ENCODE measurements at regions not wholly inside any gene's neighbourhood (a gene's known extent, or its start where the extent isn't known, plus 50 kb on each side); places are given as distances from the start of the nearest gene placed in this dataset.

- no peak overlapping the region for H2BK5ac ChIP-seq (ENCODE audit: low read depth, low read length, poor library complexity, severe bottlenecking)
- H2BK12ac ChIP-seq (ENCODE audit: low read length in 2 of 2): no peak overlapping the region
- H3K36me3 ChIP-seq (ENCODE audit: control insufficient read depth in 1 of 2, insufficient read depth in 2 of 2, low read depth in 1 of 2, low read length in 2 of 2): no peaks in the 10 kb centered on the region
- no peaks in the 10 kb centered on the region for H3K9me3 ChIP-seq (ENCODE audit: control insufficient read depth, low read length)
- no peak overlapping the region for H2BK15ac ChIP-seq (ENCODE audit: low read depth, poor library complexity, severe bottlenecking)
- no peaks in the 10 kb centered on the region for H3K4me1 ChIP-seq (ENCODE audit: control insufficient read depth, insufficient read depth, low read depth, low read length)
- H3K4me3 ChIP-seq (ENCODE audit: insufficient read depth in 1 of 2, low read depth in 1 of 2, low read length in 2 of 2): no peak overlapping the region
- H2BK120ac ChIP-seq (ENCODE audit: low read depth, low read length): no peak overlapping the region
- H3K18ac ChIP-seq (ENCODE audit: low read depth in 1 of 2, low read length in 2 of 2): no peak overlapping the region
- no peak overlapping the region for H3K14ac ChIP-seq (ENCODE audit: low read length in 2 of 2)
- H3K4ac ChIP-seq (ENCODE audit: low read depth in 1 of 2, low read length in 2 of 2): no peak overlapping the region
- no peak overlapping the region for H4K91ac ChIP-seq (ENCODE audit: low read length)
- H3K79me1 ChIP-seq (replicated peaks; ENCODE audit: low read length, poor library complexity, severe bottlenecking): no peaks in the 10 kb centered on the region
- no peak overlapping the region for H3K4me2 ChIP-seq (ENCODE audit: low read length, poor library complexity, severe bottlenecking)
- WGBS: 33% methylated on average over 1 of the region's 1 CpG
- no peak overlapping the region for H3K23ac ChIP-seq (ENCODE audit: low read length in 2 of 2)
- H3K27ac ChIP-seq (ENCODE audit: low read length, poor library complexity, severe bottlenecking): no peak overlapping the region
- H3K27me3 ChIP-seq (ENCODE audit: control insufficient read depth in 1 of 2, insufficient read depth in 1 of 2, low read length in 2 of 2): no peaks in the 10 kb centered on the region
- H2AK5ac ChIP-seq (ENCODE audit: low read length, severe bottlenecking): no peak overlapping the region
- no peak for DNase-seq
- H3K9ac ChIP-seq (ENCODE audit: low read length): no peak overlapping the region
- H2AFZ ChIP-seq (ENCODE audit: low read depth, low read length): no peak overlapping the region
- H4K8ac ChIP-seq (ENCODE audit: low read length): no peak overlapping the region
Measured at GRCh38 chr1:166573199-166573598, 266.1 kb upstream of the POGK start.

- Histone ChIP-seq H2AK5ac (ENCODE audit: low read length, severe bottlenecking) (no peak overlapping the region), H3K14ac (ENCODE audit: low read length in 2 of 2) (no peak overlapping the region), H3K27me3 (ENCODE audit: control insufficient read depth in 1 of 2, insufficient read depth in 1 of 2, low read length in 2 of 2) (no peaks in the 10 kb centered on the region), H2BK5ac (ENCODE audit: low read depth, low read length, poor library complexity, severe bottlenecking) (no peak overlapping the region), H3K4me3 (ENCODE audit: insufficient read depth in 1 of 2, low read depth in 1 of 2, low read length in 2 of 2) (no peak overlapping the region), H2BK120ac (ENCODE audit: low read depth, low read length) (no peak overlapping the region), H3K79me1 (replicated peaks; ENCODE audit: low read length, poor library complexity, severe bottlenecking) (no peaks in the 10 kb centered on the region), H3K9me3 (ENCODE audit: control insufficient read depth, low read length) (no peaks in the 10 kb centered on the region), H2BK12ac (ENCODE audit: low read length in 2 of 2) (no peak overlapping the region), H3K27ac (ENCODE audit: low read length, poor library complexity, severe bottlenecking) (no peak overlapping the region), H3K4me1 (ENCODE audit: control insufficient read depth, insufficient read depth, low read depth, low read length) (no peaks in the 10 kb centered on the region), H2BK15ac (ENCODE audit: low read depth, poor library complexity, severe bottlenecking) (no peak overlapping the region), H2AFZ (ENCODE audit: low read depth, low read length) (no peak overlapping the region), H3K4me2 (ENCODE audit: low read length, poor library complexity, severe bottlenecking) (no peak overlapping the region), H4K91ac (ENCODE audit: low read length) (no peak overlapping the region), H3K18ac (ENCODE audit: low read depth in 1 of 2, low read length in 2 of 2) (no peak overlapping the region), H3K9ac (ENCODE audit: low read length) (no peak overlapping the region), H3K4ac (ENCODE audit: low read depth in 1 of 2, low read length in 2 of 2) (no peak overlapping the region), H3K36me3 (ENCODE audit: control insufficient read depth in 1 of 2, insufficient read depth in 2 of 2, low read depth in 1 of 2, low read length in 2 of 2) (no peaks in the 10 kb centered on the region), H4K8ac (ENCODE audit: low read length) (no peak overlapping the region), H3K23ac (ENCODE audit: low read length in 2 of 2) (no peak overlapping the region)
- no peak for DNase-seq
- WGBS: 83% methylated on average over 6 of the region's 7 CpGs
Measured at GRCh38 chr1:166579557-166580501, 259.4 kb upstream of the POGK start.

- no peak overlapping the region for H2BK12ac ChIP-seq (ENCODE audit: low read length in 2 of 2)
- H3K4me2 ChIP-seq (ENCODE audit: low read length, poor library complexity, severe bottlenecking): no peak overlapping the region
- no peak overlapping the region for H3K14ac ChIP-seq (ENCODE audit: low read length in 2 of 2)
- no peak overlapping the region for H2AK5ac ChIP-seq (ENCODE audit: low read length, severe bottlenecking)
- no peak overlapping the region for H2BK5ac ChIP-seq (ENCODE audit: low read depth, low read length, poor library complexity, severe bottlenecking)
- H3K36me3 ChIP-seq (ENCODE audit: control insufficient read depth in 1 of 2, insufficient read depth in 2 of 2, low read depth in 1 of 2, low read length in 2 of 2): no peaks in the 10 kb centered on the region
- H3K27me3 ChIP-seq (ENCODE audit: control insufficient read depth in 1 of 2, insufficient read depth in 1 of 2, low read length in 2 of 2): no peaks in the 10 kb centered on the region
- H2BK15ac ChIP-seq (ENCODE audit: low read depth, poor library complexity, severe bottlenecking): no peak overlapping the region
- no peak overlapping the region for H3K18ac ChIP-seq (ENCODE audit: low read depth in 1 of 2, low read length in 2 of 2)
- H3K79me1 ChIP-seq (replicated peaks; ENCODE audit: low read length, poor library complexity, severe bottlenecking): no peaks in the 10 kb centered on the region
- H3K4ac ChIP-seq (ENCODE audit: low read depth in 1 of 2, low read length in 2 of 2): no peak overlapping the region
- H3K23ac ChIP-seq (ENCODE audit: low read length in 2 of 2): no peak overlapping the region
- no peaks in the 10 kb centered on the region for H3K4me1 ChIP-seq (ENCODE audit: control insufficient read depth, insufficient read depth, low read depth, low read length)
- H3K4me3 ChIP-seq (ENCODE audit: insufficient read depth in 1 of 2, low read depth in 1 of 2, low read length in 2 of 2): no peak overlapping the region
- H4K91ac ChIP-seq (ENCODE audit: low read length): no peak overlapping the region
- no peak overlapping the region for H2AFZ ChIP-seq (ENCODE audit: low read depth, low read length)
- no peak overlapping the region for H3K27ac ChIP-seq (ENCODE audit: low read length, poor library complexity, severe bottlenecking)
- WGBS: 14% methylated on average over 1 of the region's 6 CpGs
- H3K9me3 ChIP-seq (ENCODE audit: control insufficient read depth, low read length): no peaks in the 10 kb centered on the region
- no peak for DNase-seq
- no peak overlapping the region for H3K9ac ChIP-seq (ENCODE audit: low read length)
- H4K8ac ChIP-seq (ENCODE audit: low read length): no peak overlapping the region
- no peak overlapping the region for H2BK120ac ChIP-seq (ENCODE audit: low read depth, low read length)
Measured at GRCh38 chr1:166588741-166589140, 250.5 kb upstream of the POGK start.

- H3K4me2 ChIP-seq (ENCODE audit: low read length, poor library complexity, severe bottlenecking): no peak overlapping the region
- no peak overlapping the region for H2BK5ac ChIP-seq (ENCODE audit: low read depth, low read length, poor library complexity, severe bottlenecking)
- H2BK15ac ChIP-seq (ENCODE audit: low read depth, poor library complexity, severe bottlenecking): no peak overlapping the region
- no peak overlapping the region for H2AK5ac ChIP-seq (ENCODE audit: low read length, severe bottlenecking)
- no peaks in the 10 kb centered on the region for H3K36me3 ChIP-seq (ENCODE audit: control insufficient read depth in 1 of 2, insufficient read depth in 2 of 2, low read depth in 1 of 2, low read length in 2 of 2)
- no peak overlapping the region for H2BK12ac ChIP-seq (ENCODE audit: low read length in 2 of 2)
- H3K4ac ChIP-seq (ENCODE audit: low read depth in 1 of 2, low read length in 2 of 2): no peak overlapping the region
- H2AFZ ChIP-seq (ENCODE audit: low read depth, low read length): no peak overlapping the region
- no peak overlapping the region for H3K14ac ChIP-seq (ENCODE audit: low read length in 2 of 2)
- no peak overlapping the region for H4K8ac ChIP-seq (ENCODE audit: low read length)
- no peak overlapping the region for H3K9ac ChIP-seq (ENCODE audit: low read length)
- no peak overlapping the region for H4K91ac ChIP-seq (ENCODE audit: low read length)
- no peak overlapping the region for H3K23ac ChIP-seq (ENCODE audit: low read length in 2 of 2)
- no peak overlapping the region for H3K18ac ChIP-seq (ENCODE audit: low read depth in 1 of 2, low read length in 2 of 2)
- no peaks in the 10 kb centered on the region for H3K27me3 ChIP-seq (ENCODE audit: control insufficient read depth in 1 of 2, insufficient read depth in 1 of 2, low read length in 2 of 2)
- H3K27ac ChIP-seq (ENCODE audit: low read length, poor library complexity, severe bottlenecking): no peak overlapping the region
- H3K9me3 ChIP-seq (ENCODE audit: control insufficient read depth, low read length): no peaks in the 10 kb centered on the region
- DNase-seq: no peak
- H3K4me3 ChIP-seq (ENCODE audit: insufficient read depth in 1 of 2, low read depth in 1 of 2, low read length in 2 of 2): no peak overlapping the region
- no peaks in the 10 kb centered on the region for H3K4me1 ChIP-seq (ENCODE audit: control insufficient read depth, insufficient read depth, low read depth, low read length)
- WGBS: 81% methylated on average over 2 of the region's 2 CpGs
- H2BK120ac ChIP-seq (ENCODE audit: low read depth, low read length): no peak overlapping the region
- H3K79me1 ChIP-seq (replicated peaks; ENCODE audit: low read length, poor library complexity, severe bottlenecking): no peaks in the 10 kb centered on the region
Measured at GRCh38 chr1:166590161-166590560, 249.1 kb upstream of the POGK start.

Data from mesenchymal stem cell (in vitro differentiated cells and primary cell).